PFSK-1 (cell line): ENCODE measurements at regions not wholly inside any gene's neighbourhood (a gene's known extent, or its start where the extent isn't known, plus 50 kb on each side); places are given as distances from the start of the nearest gene placed in this dataset.

Experiments used
- FOXP2 ChIP-seq: optimal IDR thresholded peaks from 2 replicates; pipeline ENCODE3; 2011; ENCODE audit warnings: borderline replicate concordance, control low read depth, inconsistent platforms; ENCODE audit not compliant: insufficient read depth; ENCODE audit errors: extremely low read length, extremely low read depth
- POLR2AphosphoS5 ChIP-seq: IDR thresholded peaks from 2 replicates; pipeline ENCODE4 v1.6.1; 2012; ENCODE audit warnings: low read depth, mild to moderate bottlenecking, control low read depth, low read length, moderate library complexity
- SIN3A ChIP-seq: IDR thresholded peaks from 2 replicates; pipeline ENCODE4 v1.6.1; 2012; ENCODE audit warnings: mild to moderate bottlenecking, low read length, moderate library complexity, borderline replicate concordance; ENCODE audit not compliant: insufficient read depth
- TAF1 ChIP-seq: IDR thresholded peaks from 2 replicates; pipeline ENCODE4 v1.6.1; 2012; ENCODE audit warnings: low read length, control low read depth, borderline replicate concordance; ENCODE audit not compliant: insufficient read depth
- TF ChIP-seq, protein P1 (sequence below), 2 experiments: IDR thresholded peaks; 2 replicates each; pipeline versions ENCODE4 v1.6.1 to v1.8.0; 2011 to 2012; ENCODE audit warnings: low read depth in 2 of 2, low read length in 2 of 2, control low read depth in 1 of 2, inconsistent platforms in 1 of 2, mild to moderate bottlenecking in 1 of 2, moderate library complexity in 1 of 2; ENCODE audit not compliant: insufficient read depth in 1 of 2

DNA sequence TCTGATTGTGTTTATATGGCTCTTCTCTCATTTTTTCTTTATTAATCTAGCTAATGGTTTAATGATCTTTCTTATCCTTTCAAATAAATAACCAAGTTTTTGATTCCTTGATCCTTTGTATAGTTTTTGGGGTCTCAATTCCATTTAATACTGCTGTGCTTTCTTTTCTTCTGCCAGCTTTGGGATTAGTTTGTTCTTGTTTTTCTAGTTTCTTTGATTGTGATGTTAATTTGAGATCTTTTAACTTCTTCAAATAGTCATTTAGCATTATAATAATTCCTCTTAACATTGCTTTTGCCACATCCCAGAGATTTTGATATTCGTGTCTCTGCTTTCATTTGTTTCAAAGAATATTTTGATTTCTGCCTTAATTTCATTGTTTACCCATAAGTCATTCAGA is 1126.6 kb downstream of the NAALADL2 start:
- TF ChIP-seq FOXP2 (no peak), SIN3A (no peak), POLR2AphosphoS5 (no peak)
- TF ChIP-seq, protein P1, sequence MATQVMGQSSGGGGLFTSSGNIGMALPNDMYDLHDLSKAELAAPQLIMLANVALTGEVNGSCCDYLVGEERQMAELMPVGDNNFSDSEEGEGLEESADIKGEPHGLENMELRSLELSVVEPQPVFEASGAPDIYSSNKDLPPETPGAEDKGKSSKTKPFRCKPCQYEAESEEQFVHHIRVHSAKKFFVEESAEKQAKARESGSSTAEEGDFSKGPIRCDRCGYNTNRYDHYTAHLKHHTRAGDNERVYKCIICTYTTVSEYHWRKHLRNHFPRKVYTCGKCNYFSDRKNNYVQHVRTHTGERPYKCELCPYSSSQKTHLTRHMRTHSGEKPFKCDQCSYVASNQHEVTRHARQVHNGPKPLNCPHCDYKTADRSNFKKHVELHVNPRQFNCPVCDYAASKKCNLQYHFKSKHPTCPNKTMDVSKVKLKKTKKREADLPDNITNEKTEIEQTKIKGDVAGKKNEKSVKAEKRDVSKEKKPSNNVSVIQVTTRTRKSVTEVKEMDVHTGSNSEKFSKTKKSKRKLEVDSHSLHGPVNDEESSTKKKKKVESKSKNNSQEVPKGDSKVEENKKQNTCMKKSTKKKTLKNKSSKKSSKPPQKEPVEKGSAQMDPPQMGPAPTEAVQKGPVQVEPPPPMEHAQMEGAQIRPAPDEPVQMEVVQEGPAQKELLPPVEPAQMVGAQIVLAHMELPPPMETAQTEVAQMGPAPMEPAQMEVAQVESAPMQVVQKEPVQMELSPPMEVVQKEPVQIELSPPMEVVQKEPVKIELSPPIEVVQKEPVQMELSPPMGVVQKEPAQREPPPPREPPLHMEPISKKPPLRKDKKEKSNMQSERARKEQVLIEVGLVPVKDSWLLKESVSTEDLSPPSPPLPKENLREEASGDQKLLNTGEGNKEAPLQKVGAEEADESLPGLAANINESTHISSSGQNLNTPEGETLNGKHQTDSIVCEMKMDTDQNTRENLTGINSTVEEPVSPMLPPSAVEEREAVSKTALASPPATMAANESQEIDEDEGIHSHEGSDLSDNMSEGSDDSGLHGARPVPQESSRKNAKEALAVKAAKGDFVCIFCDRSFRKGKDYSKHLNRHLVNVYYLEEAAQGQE (IDR thresholded peaks at IDR 0.05; ENCODE audit: insufficient read depth in 1 of 2, low read depth in 2 of 2, low read length in 2 of 2), result no peak

DNA sequence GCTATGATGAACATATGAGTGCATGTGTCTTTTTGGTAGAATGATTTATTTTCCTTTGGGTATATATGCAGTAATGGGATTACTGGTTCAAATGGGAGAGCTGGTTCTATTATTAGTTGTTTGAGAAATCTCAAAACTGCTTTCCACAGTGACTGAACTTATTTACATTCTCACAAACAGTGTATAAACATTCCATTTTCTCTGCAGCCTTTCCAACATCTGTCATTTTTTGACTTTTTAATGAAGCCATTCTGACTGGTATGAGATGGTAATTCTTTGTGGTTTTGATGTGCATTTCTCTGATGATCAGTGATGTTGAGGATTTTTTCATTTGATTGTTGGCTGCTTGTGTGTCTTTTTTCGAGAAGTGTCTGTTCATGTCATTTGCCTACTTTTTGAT is 1124.2 kb downstream of the NAALADL2 start:
- TF ChIP-seq POLR2AphosphoS5 (no peak), TAF1 (no peak), FOXP2 (no peak), SIN3A (no peak)
- TF ChIP-seq, protein P1 (IDR thresholded peaks at IDR 0.05; ENCODE audit: insufficient read depth in 1 of 2, low read depth in 2 of 2, low read length in 2 of 2), result no peak

DNA sequence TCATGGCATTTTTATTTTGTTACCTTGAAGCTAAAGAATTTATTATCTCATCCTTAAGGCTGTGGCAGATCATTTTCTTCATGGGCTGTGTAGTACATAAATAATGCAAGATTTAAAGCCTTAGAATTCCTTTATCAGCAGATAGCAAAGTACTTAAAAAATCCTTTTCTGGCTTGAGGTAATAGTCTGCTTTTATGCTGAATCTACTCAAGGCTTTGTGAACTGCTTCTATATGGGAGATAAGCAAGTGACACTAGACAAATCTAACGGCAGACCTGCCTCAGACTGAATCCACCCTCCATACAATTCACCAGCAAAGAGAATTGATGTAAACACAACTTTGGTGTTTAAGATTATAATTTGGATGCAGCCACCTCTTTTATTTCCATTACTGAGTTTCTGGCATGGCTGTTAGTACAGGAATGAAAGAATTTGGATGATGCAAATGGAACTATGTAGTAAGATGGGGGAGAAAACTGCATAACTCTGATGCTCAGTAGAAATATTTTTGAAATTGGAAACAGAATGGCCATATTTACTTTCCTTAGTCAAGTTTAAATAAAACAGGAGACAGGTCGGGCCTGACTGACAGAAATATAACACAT is 1121.5 kb downstream of the NAALADL2 start:
- no peak for TF ChIP-seq POLR2AphosphoS5
- TF ChIP-seq, protein P1 (IDR thresholded peaks at IDR 0.05; ENCODE audit: insufficient read depth in 1 of 2, low read depth in 2 of 2, low read length in 2 of 2), result no peak
- TF ChIP-seq SIN3A, result no peak
- no peak for TF ChIP-seq TAF1

DNA sequence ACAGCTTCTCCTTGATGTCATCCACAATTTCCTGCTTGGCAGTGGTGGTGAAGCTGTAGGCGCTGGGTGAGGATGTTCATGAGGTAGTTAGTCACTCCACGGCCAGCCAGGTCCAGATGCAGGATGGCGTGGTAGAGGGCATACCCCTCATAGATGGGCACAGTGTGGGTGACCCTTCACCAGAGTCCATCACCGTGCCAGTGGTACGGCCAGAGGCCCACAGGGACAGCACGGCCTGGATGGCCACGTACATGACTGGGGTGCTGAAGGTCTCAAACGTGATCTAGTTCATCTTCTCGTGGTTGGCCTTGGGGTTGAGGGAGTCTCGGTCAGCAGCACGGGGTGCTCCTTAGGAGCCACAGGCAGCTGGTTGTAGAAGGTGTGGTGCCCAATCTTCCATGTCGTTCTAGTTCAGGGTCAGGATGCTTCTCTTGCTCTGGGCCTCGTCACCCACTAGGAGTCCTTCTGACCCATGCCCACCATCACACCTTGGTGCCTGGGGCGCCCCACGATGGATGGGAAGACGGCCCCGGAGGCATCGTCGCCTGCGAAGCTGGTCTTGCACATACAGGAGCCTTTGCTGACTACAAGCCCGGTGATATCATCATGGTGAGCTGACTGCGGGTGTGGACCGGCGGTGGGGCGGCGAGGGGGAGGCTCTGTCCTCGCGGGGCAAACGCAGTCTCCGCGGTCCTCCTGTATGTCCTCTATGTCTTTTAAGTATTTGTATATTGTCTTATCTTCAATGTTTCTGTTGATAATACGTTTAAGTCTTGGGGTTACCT is 1119.0 kb downstream of the NAALADL2 start:
- TF ChIP-seq FOXP2, result no peak
- TF ChIP-seq TAF1, result no peak
- TF ChIP-seq, protein P1 (IDR thresholded peaks at IDR 0.05; ENCODE audit: insufficient read depth in 1 of 2, low read depth in 2 of 2, low read length in 2 of 2), result no peak
- no peak for TF ChIP-seq SIN3A
- TF ChIP-seq POLR2AphosphoS5, result no peak
